Heart left ventricle (tissue), 13 donors: ENCODE measurements at regions not wholly inside any gene's neighbourhood (a gene's known extent, or its start where the extent isn't known, plus 50 kb on each side); places are given as distances from the start of the nearest gene placed in this dataset.

Experiments
- CTCF ChIP-seq, 12 donors: fragments of 200-600 bp; sonication (generic) in 4 of 12; IDR thresholded peaks; one replicate each; pipeline versions ENCODE4 v1.5.0 to v1.8.0; 2018 to 2022; ENCODE audit warnings: antibody characterized with exemption in 12 of 12, mild to moderate bottlenecking in 5 of 12
- POLR2A ChIP-seq, 2 donors: fragments of 450-650 bp; IDR thresholded peaks; one replicate each; pipeline ENCODE4 v1.6.1; 2017; ENCODE audit warnings: antibody characterized with exemption in 2 of 2, mild to moderate bottlenecking in 2 of 2, moderate library complexity in 2 of 2
- donor health status: ischemic (EF 13 %, LVEDD 7.1; RV severe dilation, severe dysfunction).
- donor health status: DM: no; HTN: yes; CAD: no.
- donor health status: DM: no; HTN: no; CAD: no.
- donor health status: ischemic (EF 25% LVEDD 6.9; RV normal size, moderate dysfunction).
- donor health status: ischemic (EF 25% LVEDD 5.7; RV mildly dilated, moderate dysfunction).
- donor health status: ischemic (EF 35%, LVEDD 5.7; RV mildly dilated, moderate dysfunction).
- donor health status: nonischemic (EF 11% LVEDD 7.7; RV severe dilation, severe dysfunction).
- donor health status: DM: yes; HTN: yes; CAD: no.
- donor health status: PGD.
- donor health status: ischemic (EF 29% LVEDD 5.4; RV normal size, mild dysfunction).
- donor health status: nonischemic (EF 23%, LVEDD 6.1; RV moderate dilation, normal function).

GRCh38 chr18:67331857-67332256 lies 184.7 kb downstream of the DSEL start:
- TF ChIP-seq CTCF (IDR thresholded peaks at IDR 0.05) (no peak), POLR2A (IDR thresholded peaks at IDR 0.05) (no peak)
